Caki2 (cell line): ENCODE measurements at regions not wholly inside any gene's neighbourhood (a gene's known extent, or its start where the extent isn't known, plus 50 kb on each side); places are given as distances from the start of the nearest gene placed in this dataset.

Source experiments
- DNase-seq: peaks from one replicate; pipeline ENCODE4 v3.0.0-alpha.2; 2015; ENCODE audit warnings: low read depth
- in situ Hi-C: cut with HindIII; loops from 2 replicates; pipeline ENCODE4 v1.10.0; 2016; ENCODE audit warnings: low sequenced_read_pairs, low pct_unique_long_range_greater_than_20kb, mixed read lengths

- DNase-seq = no peak
- in situ Hi-C loops = no loop called here
These were observed 559.9 kb upstream of the ATP2B1 start for GRCh38 chr12:90268574-90268973.

- in situ Hi-C loops = no loop called here
- DNase-seq = no peak
These were observed 553.6 kb upstream of the ATP2B1 start for GRCh38 chr12:90262251-90262650.

GRCh38 chr12:90261283-90261682 is 552.6 kb upstream of the ATP2B1 start:
- in situ Hi-C loops = no loop called here

GRCh38 chr12:90260136-90260535 is 551.5 kb upstream of the ATP2B1 start:
- no peak for DNase-seq
- in situ Hi-C loops = no loop called here

More at GRCh38 chr12:90261283-90261682, 552.6 kb upstream of the ATP2B1 start:
- no peak for DNase-seq

GRCh38 chr12:90257927-90258624 is 549.4 kb upstream of the ATP2B1 start:
- in situ Hi-C loops = no loop called here
- DNase-seq = no peak

GRCh38 chr12:90254796-90255195 is 546.2 kb upstream of the ATP2B1 start:
- no peak for DNase-seq
- in situ Hi-C loops = no loop called here

- in situ Hi-C loops = no loop called here
- peak; percentile 49 for DNase-seq
These were observed 545.1 kb upstream of the ATP2B1 start for GRCh38 chr12:90253674-90254181.

GRCh38 chr12:90253136-90253535 is 544.5 kb upstream of the ATP2B1 start:
- DNase-seq = no peak
- in situ Hi-C loops = no loop called here

- in situ Hi-C loops = no loop called here
- DNase-seq = no peak
These were observed 542.1 kb upstream of the ATP2B1 start for GRCh38 chr12:90250766-90251165.

- in situ Hi-C loops = no loop called here
- DNase-seq = no peak
These were observed 541.4 kb upstream of the ATP2B1 start for GRCh38 chr12:90250042-90250441.

- in situ Hi-C loops = no loop called here
- no peak for DNase-seq
These were observed 538.0 kb upstream of the ATP2B1 start for GRCh38 chr12:90246688-90247087.

GRCh38 chr12:90245391-90245790 is 536.8 kb upstream of the ATP2B1 start:
- no peak for DNase-seq
- in situ Hi-C loops = no loop called here

GRCh38 chr12:90244232-90244631 is 535.6 kb upstream of the ATP2B1 start:
- in situ Hi-C loops = no loop called here
- no peak for DNase-seq

- no peak for DNase-seq
- in situ Hi-C loops = no loop called here
These were observed 534.6 kb upstream of the ATP2B1 start for GRCh38 chr12:90243211-90243610.

GRCh38 chr12:90239732-90240260 is 531.2 kb upstream of the ATP2B1 start:
- in situ Hi-C loops = no loop called here
- DNase-seq = no peak

GRCh38 chr12:90238663-90239271 is 530.1 kb upstream of the ATP2B1 start:
- DNase-seq = no peak
- in situ Hi-C loops = no loop called here

GRCh38 chr12:90237841-90238240 is 529.2 kb upstream of the ATP2B1 start:
- DNase-seq = no peak
- in situ Hi-C loops = no loop called here

GRCh38 chr12:90235642-90236041 is 527.0 kb upstream of the ATP2B1 start:
- no peak for DNase-seq
- in situ Hi-C loops = no loop called here

GRCh38 chr12:90234472-90234871 is 525.8 kb upstream of the ATP2B1 start:
- no peak for DNase-seq
- in situ Hi-C loops = no loop called here
